Activated naive CD4-positive, alpha-beta T cell (primary cell): ENCODE measurements at regions not wholly inside any gene's neighbourhood (a gene's known extent, or its start where the extent isn't known, plus 50 kb on each side); places are given as distances from the start of the nearest gene placed in this dataset.
"Not testable (repeated sequence)": the region's sequence is repeated elsewhere in the genome, so short reads cannot be mapped to it uniquely, and the experiment has no call there.

Source experiments
- DNase-seq, 4 experiments: peaks; one replicate each; lab custom pipeline; 2025; lab: John Stamatoyannopoulos, UW

GRCh38 chr13:50755862-50756685 lies 87.4 kb downstream of the DLEU7 start:
- DNase-seq: not testable (repeated sequence)

GRCh38 chr13:50757008-50757407 lies 86.5 kb downstream of the DLEU7 start:
- DNase-seq: no peak

DNA sequence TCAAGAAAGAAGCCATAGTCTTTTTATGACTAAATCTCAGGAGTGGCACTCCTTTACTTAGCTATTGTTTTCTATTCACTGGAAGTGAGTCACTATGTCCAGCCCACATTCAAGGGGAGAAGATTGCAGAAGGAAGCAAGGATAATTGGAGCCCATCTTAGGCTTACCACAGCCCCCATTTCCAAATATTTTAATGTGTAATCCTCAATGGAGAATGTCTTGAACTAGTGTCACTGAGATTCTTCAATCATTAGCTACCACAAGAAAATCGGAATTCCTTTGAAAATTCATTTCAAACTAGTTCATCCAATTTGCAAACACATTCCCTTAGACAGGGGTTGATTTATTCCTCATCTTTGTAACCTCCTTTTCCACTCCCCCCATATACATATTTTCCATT lies 84.7 kb downstream of the DLEU7 start:
- DNase-seq: no peak

DNA sequence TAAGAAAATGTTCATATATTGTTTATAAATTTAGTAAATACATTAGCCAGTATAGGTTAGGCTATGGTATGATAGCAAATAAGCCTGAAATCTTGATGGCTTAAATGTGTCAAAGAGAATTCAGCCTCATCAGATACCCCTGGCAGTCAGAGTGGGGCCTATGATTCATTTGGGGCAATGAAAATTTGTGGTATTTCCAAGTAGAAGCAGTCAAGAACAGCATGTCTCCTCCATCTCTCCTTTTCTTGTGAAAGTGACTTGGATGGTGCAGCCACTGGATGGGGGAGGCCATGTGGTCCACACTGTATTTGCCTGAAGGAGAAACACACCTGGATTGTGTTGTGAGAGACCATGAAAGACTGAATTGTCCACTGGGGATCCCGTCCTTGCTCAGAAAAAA lies 82.7 kb downstream of the DLEU7 start:
- DNase-seq: no peak

- DNase-seq: no peak
These were observed 82.1 kb downstream of the DLEU7 start for GRCh38 chr13:50761406-50761805.

GRCh38 chr13:50762969-50763567 lies 80.4 kb downstream of the DLEU7 start:
- no peak for DNase-seq

DNA sequence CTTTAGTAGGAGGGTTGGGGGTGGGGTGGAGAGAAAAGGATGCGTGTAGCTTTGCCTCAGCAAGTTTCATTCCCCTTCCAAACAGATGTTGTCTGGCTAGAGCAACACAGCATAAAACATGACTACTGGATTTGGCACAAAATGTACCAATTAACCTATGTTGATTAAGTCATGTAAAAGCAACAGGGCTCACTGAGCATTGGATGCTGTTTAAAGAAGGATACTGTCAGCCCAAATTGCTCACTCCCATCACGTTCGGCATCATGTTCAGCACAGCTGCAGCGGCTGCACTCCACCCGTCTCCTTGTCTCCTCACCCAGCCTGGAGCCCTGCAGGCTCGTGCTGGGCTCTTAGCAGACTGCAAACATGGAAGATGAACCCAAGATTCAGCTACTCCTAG lies 77.5 kb downstream of the DLEU7 start:
- no peak for DNase-seq

DNA sequence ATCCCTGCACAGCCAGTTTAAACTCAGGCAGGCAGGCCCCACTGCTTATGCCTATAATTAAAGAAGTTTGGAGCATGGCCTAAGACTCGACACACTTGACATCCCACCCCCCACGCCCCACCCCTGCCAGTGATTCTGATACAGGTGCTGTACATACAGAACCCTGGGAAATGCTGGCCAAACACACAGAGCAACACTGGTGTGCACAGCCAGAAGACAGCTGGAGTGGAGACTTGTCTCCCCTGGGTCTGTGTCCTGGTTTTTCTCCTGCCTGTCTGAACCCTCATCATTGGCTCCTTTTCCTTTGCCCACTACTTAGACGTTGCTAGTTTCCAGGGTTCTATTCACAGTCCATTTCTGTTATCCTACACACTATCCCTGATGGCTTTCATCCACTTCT lies 76.8 kb downstream of the DLEU7 start:
- no peak for DNase-seq

DNA sequence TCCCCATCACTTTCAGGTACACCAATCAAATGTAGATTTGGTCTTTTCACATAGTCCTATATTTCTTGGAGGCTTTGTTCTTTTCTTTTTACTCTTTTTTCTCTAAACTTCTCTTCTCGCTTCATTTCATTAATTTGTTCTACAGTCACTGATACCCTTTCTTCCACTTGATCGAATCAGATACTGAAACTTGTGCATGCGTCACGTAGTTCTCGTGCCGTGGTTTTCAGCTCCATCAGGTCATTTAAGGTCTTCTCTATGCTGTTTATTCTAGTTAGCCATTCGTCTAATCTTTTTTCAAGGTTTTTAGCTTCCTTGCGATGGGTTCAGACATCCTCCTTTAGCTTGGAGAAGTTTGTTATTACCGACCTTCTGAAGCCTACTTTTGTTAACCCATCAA lies 70.6 kb downstream of the DLEU7 start:
- not testable (repeated sequence) for DNase-seq
